PC-3 (cell line): ENCODE measurements at regions not wholly inside any gene's neighbourhood (a gene's known extent, or its start where the extent isn't known, plus 50 kb on each side); places are given as distances from the start of the nearest gene placed in this dataset.

Source experiments
- ATAC-seq: fragments of 200-7000 bp; cut with Tn5 transposase; 2 replicates; pipeline ENCODE4 v1.9.1; 2020; ENCODE audit warnings: mild to moderate bottlenecking, moderate library complexity
- BruUV-seq: library from RNA; stranded (reverse); fragments of 400-500 nt; replicated peaks from 2 replicates; lab custom pipeline; 2021; lab: Mats Ljungman, UMichigan
- CTCF ChIA-PET: fragments of 300-600 bp; sonication (Branson Sonifier 250); formaldehyde crosslinking; loops from one replicate; lab custom pipeline; 2022; ENCODE audit warnings: antibody characterized with exemption; lab: Charles Lee
- POLR2A ChIA-PET: fragments of 300-600 bp; sonication (Branson Sonifier 250); formaldehyde crosslinking; loops from one replicate; lab custom pipeline; 2022; ENCODE audit warnings: antibody characterized with exemption; ENCODE audit not compliant: unreplicated experiment; lab: Charles Lee
- DNase-seq: peaks from one replicate; pipeline ENCODE4 v3.0.0-alpha.2; 2015
- H2AFZ ChIP-seq: fragments of 300-600 bp; sonication (generic); 2 replicates; pipeline ENCODE4 v1.6.0; 2016; ENCODE audit warnings: antibody characterized with exemption, low read length
- H3F3A ChIP-seq: fragments of 300-600 bp; sonication (generic); one replicate; pipeline ENCODE4 v1.6.0; 2017; ENCODE audit warnings: antibody characterized with exemption, low read length, control low read depth, mild to moderate bottlenecking; ENCODE audit not compliant: unreplicated experiment
- H3K27ac ChIP-seq: fragments of 300-600 bp; sonication (generic); 2 replicates; pipeline ENCODE4 v1.5.1; 2016; ENCODE audit warnings: mild to moderate bottlenecking, low read length
- H3K27me3 ChIP-seq: fragments of 300-600 bp; sonication (generic); 2 replicates; pipeline ENCODE4 v1.6.1; 2016; ENCODE audit warnings: low read length, mixed read lengths
- H3K36me3 ChIP-seq: fragments of 300-600 bp; sonication (generic); 2 replicates; pipeline ENCODE4 v1.6.1; 2016; ENCODE audit warnings: low read depth, mixed run types, low read length, mixed read lengths
- H3K4me1 ChIP-seq: fragments of 300-600 bp; sonication (generic); 2 replicates; pipeline ENCODE4 v1.5.1; 2016; ENCODE audit warnings: low read length; ENCODE audit not compliant: insufficient read depth
- H3K4me2 ChIP-seq: fragments of 300-600 bp; sonication (generic); 2 replicates; pipeline ENCODE4 v1.6.0; 2016; ENCODE audit warnings: low read length
- H3K4me3 ChIP-seq: fragments of 300-600 bp; sonication (generic); 2 replicates; pipeline ENCODE4 v1.5.1; 2016; ENCODE audit warnings: mild to moderate bottlenecking, low read length, mixed read lengths
- H3K79me2 ChIP-seq: fragments of 300-600 bp; sonication (generic); 2 replicates; pipeline ENCODE4 v1.6.1; 2017; ENCODE audit warnings: low read length, mixed read lengths
- H3K9ac ChIP-seq: fragments of 300-600 bp; sonication (generic); 2 replicates; pipeline ENCODE4 v1.6.0; 2016; ENCODE audit warnings: mild to moderate bottlenecking, low read length
- H3K9me2 ChIP-seq: fragments of 300-600 bp; sonication (generic); replicated peaks from 2 replicates; pipeline ENCODE4 v1.6.1; 2016; ENCODE audit warnings: mixed run types, low read length, mixed read lengths
- H3K9me3 ChIP-seq: fragments of 300-600 bp; sonication (generic); 2 replicates; pipeline ENCODE4 v1.6.1; 2016; ENCODE audit warnings: low read length, mixed read lengths
- H4K20me1 ChIP-seq: fragments of 300-600 bp; sonication (generic); 2 replicates; pipeline ENCODE4 v1.6.1; 2016; ENCODE audit warnings: low read length, mixed read lengths
- CTCF ChIP-seq: fragments of 300-600 bp; sonication (generic); conservative IDR thresholded peaks from 2 replicates; pipeline ENCODE4 v1.5.1; 2017; ENCODE audit warnings: antibody characterized with exemption, low read depth, mild to moderate bottlenecking, low read length
- EZH2 ChIP-seq: fragments of 300-600 bp; sonication (generic); IDR thresholded peaks from one replicate; pipeline ENCODE4 v1.6.1; 2017; ENCODE audit warnings: antibody characterized with exemption, mild to moderate bottlenecking, low read length; ENCODE audit not compliant: unreplicated experiment
- EZH2phosphoT487 ChIP-seq: fragments of 300-600 bp; sonication (generic); IDR thresholded peaks from 2 replicates; pipeline ENCODE4 v1.6.1; 2018; ENCODE audit warnings: mild to moderate bottlenecking, antibody characterized with exemption, low read length, borderline replicate concordance
- intact Hi-C: fragments of 100-400 bp; cut with micrococcal nuclease; formaldehyde crosslinking; loops from 2 replicates; pipeline ENCODE4 v1.9.0; 2023

GRCh38 chr16:9597967-9598730 lies 506.7 kb downstream of the HAPSTR1 start:
- Histone ChIP-seq H3K9me2 (no peaks in the 10 kb centered on the region), H2AFZ (no peak overlapping the region), H3K27ac (no peak overlapping the region), H3K4me3 (no peak overlapping the region), H4K20me1 (no peaks in the 10 kb centered on the region), H3K79me2 (no peaks in the 10 kb centered on the region), H3K27me3 (no peaks in the 10 kb centered on the region), H3K4me1 (no peaks in the 10 kb centered on the region), H3F3A (no peaks in the 10 kb centered on the region), H3K4me2 (no peak overlapping the region), H3K9me3 (no peaks in the 10 kb centered on the region), H3K36me3 (no peaks in the 10 kb centered on the region), H3K9ac (no peak overlapping the region)
- POLR2A ChIA-PET, result no interaction called here
- CTCF ChIA-PET, result no interaction called here
- intact Hi-C loops, result no loop called here
- DNase-seq (no peak), ATAC-seq (no peak)
- BruUV-seq, result no TSS peak
- TF ChIP-seq EZH2, result no peak
- TF ChIP-seq CTCF, result no peak
- no peak for TF ChIP-seq EZH2phosphoT487

- Histone ChIP-seq H3K36me3 (no peaks in the 10 kb centered on the region), H3K4me2 (no peak overlapping the region), H3K9me2 (no peaks in the 10 kb centered on the region), H3K27ac (no peak overlapping the region), H3K4me3 (no peak overlapping the region), H3F3A (no peaks in the 10 kb centered on the region), H3K4me1 (no peaks in the 10 kb centered on the region), H3K79me2 (no peaks in the 10 kb centered on the region), H3K27me3 (no peaks in the 10 kb centered on the region), H4K20me1 (no peaks in the 10 kb centered on the region), H2AFZ (no peak overlapping the region), H3K9me3 (no peaks in the 10 kb centered on the region), H3K9ac (no peak overlapping the region)
- no peak for ATAC-seq
- BruUV-seq, result no TSS peak
- intact Hi-C loops, result no loop called here
- no peak for DNase-seq
- POLR2A ChIA-PET, result no interaction called here
- no peak for TF ChIP-seq EZH2
- no peak for TF ChIP-seq EZH2phosphoT487
- no peak for TF ChIP-seq CTCF
- CTCF ChIA-PET, result no interaction called here
Observed at GRCh38 chr16:9598731-9599083, 507.3 kb downstream of the HAPSTR1 start.

- no peaks in the 10 kb centered on the region for H3K27me3 ChIP-seq
- no peak overlapping the region for H3K4me3 ChIP-seq
- CTCF ChIA-PET, result no interaction called here
- no TSS peak for BruUV-seq
- no peaks in the 10 kb centered on the region for H3K36me3 ChIP-seq
- TF ChIP-seq CTCF, result no peak
- TF ChIP-seq EZH2phosphoT487, result no peak
- TF ChIP-seq EZH2, result no peak
- no peaks in the 10 kb centered on the region for H4K20me1 ChIP-seq
- no peak for DNase-seq
- no peaks in the 10 kb centered on the region for H3K9me2 ChIP-seq
- H3K79me2 ChIP-seq, result no peaks in the 10 kb centered on the region
- H3K9ac ChIP-seq, result no peak overlapping the region
- no peaks in the 10 kb centered on the region for H3K9me3 ChIP-seq
- no peak overlapping the region for H3K27ac ChIP-seq
- H2AFZ ChIP-seq, result no peak overlapping the region
- no peaks in the 10 kb centered on the region for H3K4me1 ChIP-seq
- no peak for ATAC-seq
- H3F3A ChIP-seq, result no peaks in the 10 kb centered on the region
- POLR2A ChIA-PET, result no interaction called here
- H3K4me2 ChIP-seq, result no peak overlapping the region
- intact Hi-C loops, result no loop called here
Observed at GRCh38 chr16:9599415-9600120, 508.1 kb downstream of the HAPSTR1 start.
